Stimulated activated CD4-positive, alpha-beta T cell treated with anti-CD3 and anti-CD28 coated beads, TNF-alpha, amount 100 ng/mL, for 24 hours (primary cell): ENCODE measurements at regions not wholly inside any gene's neighbourhood (a gene's known extent, or its start where the extent isn't known, plus 50 kb on each side); places are given as distances from the start of the nearest gene placed in this dataset.
"Not testable (repeated sequence)": the region's sequence is repeated elsewhere in the genome, so short reads cannot be mapped to it uniquely, and the experiment has no call there.

ENCODE experiments used
- DNase-seq, 3 experiments: peaks; one replicate each; pipeline ENCODE4 v3.0.0-alpha.2; 2020; ENCODE audit warnings: low read depth in 3 of 3

DNA sequence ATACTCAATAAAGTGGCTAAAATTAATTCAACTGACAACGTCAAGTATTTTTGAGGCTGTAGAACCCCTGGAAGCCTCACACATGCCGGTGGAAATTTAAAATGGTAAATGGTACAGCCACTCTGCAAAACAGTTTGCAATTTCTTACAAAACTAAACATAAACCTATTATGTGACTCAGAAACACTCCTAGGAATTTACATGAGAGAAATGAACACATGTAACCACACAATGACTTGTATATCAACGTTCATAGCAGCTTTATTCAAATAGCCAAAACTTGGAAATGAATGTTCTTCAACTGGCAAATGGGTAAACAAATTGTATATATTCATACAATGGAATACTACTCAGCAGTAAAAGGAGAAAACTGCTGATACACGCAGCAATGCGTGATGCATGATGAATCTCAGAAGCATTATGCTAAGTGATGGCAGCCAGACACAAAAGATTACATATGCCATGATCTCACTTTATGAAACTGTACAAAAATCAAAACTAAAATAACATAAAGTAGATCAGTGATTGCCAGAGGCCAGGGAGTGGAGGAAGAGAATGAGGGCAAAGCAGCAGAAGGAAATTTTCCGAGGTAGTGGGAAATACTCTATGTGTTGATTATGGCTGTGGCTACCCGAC is 112.5 kb downstream of the FAM50B start:
- DNase-seq = no peak

DNA sequence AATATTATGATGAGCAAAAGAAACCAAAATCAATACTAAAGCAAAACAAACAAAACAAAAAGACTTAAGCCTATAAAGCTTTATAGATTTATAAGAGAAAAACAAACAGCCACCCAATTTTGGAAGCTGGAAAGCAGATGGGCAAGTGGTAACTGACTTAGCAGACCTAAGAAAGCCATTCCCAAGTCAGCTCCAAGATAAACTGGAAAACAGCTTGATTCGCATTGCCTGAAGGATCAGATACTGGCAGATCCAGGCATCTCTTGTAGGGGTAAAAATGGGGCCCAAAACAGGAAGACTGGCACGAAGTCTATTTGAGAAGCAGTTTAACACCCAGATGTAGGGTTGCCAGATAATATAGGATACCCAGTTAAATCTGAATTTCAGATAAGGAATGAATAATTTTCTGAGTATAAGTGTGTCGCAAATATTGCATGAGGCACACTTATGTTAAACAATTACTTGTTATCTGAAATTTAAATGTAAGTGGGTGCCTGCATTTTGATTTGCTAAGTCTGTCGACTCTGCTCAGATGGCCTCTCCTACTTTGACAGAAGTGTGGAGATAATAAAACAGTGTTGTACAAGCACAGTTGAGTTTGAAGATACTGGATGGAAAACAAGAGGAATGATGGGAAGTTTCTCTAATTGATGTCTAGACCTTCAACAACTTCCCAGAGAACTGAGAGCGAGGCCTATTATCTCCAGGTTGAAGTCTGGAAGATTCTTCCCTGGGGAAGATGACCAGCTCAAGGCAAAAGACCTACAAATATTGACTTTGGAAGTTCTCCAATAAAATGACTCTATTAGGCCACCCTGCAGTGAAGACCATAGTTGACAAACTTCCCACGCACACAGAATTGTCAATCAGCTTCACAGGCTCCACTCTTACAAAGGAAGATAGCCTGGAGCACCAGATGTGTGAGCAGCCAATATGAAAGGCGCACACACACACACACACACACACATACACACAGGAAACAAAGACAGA is 113.4 kb downstream of the FAM50B start:
- no peak for DNase-seq

DNA sequence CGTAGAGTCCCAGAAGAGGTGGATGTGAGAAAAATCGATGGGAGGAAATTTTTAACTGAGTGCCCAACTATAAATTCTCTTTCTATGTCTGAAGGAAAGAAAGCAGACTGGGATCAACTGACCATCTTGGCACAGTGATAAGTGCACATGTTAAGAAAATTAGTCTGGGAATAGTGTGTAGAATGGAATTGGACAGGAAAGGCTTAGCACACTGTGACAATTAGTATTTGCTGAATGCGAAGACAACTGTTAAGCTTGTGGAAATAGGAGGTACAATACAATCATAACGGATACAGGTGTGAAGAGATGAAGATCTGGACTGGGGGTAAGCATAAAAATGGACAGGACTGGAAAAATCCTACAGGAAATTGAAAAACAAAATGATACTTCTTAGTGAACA is 114.3 kb downstream of the FAM50B start:
- DNase-seq = no peak

DNA sequence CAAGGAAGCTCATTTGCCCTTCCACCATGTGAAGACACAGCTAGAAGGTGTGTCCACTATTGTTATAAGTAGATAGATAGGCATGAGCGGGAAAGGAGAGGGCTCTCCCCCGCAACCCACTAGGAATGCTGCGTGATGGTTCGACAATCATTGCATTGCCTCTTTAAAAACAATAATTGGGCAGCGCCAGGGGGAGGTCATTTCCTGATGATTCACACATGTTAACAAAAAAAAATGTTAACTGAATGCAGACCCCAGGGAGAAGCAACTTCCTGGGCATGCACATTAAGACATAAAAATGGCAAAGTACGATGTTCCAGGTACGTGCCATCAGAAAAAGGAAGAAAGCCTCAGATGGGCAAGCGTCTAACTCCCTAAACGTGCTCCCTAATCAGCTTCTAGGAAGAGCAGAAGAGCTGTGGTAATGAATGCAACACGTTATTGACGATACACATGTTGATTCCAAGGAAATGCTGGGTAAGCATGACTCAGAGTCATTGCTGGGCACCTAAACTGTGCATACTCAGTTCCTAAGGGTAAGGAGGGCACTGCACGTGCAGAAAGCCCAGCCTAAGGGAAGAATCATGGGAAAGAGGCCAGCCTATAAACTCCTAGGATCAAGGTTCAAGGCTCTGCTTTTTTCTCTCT is 113.7 kb downstream of the FAM217A start:
- no peak for DNase-seq

DNA sequence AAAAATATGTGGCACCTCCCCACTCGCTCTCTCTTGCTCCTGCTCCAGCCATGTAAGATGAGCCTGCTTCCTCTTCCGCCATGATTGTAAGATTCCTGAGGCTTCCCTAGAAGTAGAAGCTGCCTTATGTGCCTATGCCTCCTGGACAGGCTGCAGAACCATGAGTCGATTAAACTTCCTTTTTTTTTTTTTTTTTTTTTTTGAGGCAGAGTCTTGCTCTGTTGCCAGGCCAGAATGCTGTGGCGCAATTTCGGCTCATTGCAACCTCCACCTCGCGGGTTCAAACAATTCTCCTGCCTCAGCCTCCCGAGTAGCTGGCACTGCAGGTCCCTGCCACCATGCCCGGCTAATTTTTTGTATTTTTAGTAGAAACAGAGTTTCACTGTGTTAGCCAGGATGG is 112.5 kb downstream of the FAM217A start:
- DNase-seq = no peak

DNA sequence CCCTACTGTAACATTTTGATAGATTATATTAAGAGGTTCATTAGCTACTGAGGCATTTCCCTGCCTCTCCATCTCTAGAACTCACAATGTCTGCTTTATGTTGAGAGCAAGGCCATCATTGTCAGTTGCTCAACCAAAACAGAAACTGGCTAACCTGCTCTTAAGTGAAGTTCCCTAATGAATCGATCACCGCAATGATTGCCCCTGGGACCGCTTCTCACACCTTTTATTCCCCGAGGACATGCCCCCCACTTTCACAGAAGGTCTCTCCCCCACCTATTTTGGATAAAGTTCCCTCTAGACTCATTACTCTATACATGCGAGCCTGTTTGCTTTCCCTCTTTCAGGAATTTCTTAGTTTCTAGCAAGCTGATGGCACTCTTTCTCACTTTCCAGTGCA is 108.8 kb downstream of the FAM217A start:
- no peak for DNase-seq

DNA sequence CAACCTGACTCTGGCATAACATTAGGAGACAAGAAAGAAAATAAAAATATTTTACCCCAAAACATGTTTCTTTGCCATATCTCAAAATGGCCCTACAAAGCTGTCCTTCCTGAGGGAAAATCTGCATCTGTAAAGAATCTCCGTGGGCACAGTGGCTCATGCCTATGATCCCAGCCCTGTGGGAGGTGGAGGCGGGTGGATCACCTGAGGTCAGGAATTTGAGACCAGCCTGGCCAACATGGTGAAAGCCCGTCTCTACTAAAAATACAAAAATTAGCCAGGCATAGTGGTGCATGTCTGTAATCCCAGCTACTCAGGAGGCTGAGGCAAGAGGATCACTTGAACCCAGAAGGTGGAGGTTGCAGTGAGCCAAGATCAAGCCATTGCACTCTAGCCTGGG is 105.8 kb downstream of the FAM217A start:
- DNase-seq = not testable (repeated sequence)

DNA sequence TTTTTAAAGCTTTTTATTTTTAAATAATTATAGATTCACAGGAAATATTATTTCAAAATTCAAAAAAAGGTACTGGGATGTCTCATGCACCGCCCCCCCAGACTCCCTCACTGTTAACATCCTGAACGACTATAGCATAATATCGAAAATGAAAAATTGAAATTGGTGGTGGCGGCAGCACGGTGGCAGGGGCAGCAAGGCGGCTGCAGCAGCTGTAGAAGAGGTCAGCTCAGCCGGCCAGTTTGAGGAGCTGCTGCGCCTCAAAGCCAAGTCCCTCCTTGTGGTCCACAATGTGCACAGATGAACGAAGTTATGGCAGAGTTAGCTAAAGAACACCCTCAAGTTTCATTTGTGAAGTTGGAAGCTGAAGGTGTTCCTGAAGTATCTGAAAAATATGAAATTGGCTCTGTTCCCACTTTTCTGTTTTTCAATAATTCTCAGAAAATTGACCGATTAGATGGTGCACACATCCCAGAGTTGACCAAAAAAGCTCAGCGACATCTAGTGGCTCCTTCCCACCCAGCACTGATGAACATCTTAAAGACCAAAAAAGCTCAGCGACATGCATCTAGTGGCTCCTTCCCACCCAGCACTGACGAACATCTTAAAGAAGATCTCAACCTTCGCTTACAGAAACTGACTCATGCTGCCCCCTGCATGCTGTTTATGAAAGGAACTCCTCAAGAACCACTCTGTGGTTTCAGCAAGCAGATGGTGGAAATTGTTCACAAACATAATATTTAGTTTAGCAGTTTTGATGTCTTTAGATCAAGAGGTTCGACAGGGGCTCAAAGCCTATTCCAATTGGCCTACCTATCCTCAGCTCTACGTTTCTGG is 100.8 kb downstream of the FAM217A start:
- peak in 2 of 3 experiments; percentile 14 to 16 for DNase-seq

DNA sequence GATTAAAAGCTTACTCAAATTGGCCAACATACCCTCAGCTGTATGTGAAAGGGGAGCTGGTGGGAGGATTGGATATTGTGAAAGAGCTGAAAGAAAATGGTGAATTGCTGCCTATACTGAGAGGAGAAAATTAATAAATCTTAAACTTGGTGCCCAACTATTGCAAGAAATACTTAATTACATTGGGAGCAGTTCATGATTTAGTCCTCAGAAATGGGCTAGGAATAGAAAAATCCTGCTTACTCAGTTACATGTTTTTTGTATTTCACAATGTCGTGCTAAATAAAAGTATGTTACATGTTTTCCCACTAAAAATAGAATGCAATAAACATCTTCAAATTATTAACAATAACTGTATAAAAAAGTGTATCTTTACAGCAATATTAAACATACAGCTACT is 100.0 kb downstream of the FAM217A start:
- DNase-seq = not testable (repeated sequence)

DNA sequence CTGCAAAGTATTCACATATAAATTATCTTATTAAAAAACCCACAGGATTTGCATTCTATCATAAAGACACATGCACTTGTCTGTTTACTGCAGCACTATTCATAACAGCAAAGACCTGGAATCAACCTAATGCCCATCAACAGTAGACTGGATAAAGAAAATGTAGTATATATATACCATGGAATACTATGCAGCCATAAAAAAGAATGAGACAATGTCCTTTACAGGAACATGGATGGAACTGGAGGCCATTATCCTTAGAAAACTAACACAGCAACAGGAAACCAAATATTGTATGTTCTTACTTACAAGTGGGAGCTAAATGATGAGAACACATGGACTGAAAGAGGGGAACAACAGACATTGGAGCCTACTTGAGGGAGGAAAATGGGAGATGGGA is 97.0 kb downstream of the FAM217A start:
- no peak for DNase-seq

DNA sequence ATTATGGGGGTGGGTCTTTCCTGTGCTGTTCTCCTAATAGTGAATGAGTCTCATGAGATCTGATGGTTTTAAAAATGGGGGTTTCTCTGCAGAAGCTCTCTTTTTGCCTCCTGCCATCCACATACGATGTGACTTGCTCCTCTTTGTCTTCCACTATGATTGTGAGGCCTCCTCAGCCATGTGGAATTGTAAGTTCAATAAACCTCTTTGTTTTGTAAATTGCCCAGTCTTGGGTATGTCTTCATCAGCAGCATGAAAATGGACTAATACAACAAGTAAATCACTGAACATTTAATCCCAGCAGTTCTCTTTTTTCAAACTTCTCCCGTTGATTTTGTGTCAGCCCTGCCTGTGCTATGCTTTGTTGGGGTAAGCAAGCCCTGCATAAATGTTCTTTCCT is 95.2 kb downstream of the FAM217A start:
- no peak for DNase-seq

DNA sequence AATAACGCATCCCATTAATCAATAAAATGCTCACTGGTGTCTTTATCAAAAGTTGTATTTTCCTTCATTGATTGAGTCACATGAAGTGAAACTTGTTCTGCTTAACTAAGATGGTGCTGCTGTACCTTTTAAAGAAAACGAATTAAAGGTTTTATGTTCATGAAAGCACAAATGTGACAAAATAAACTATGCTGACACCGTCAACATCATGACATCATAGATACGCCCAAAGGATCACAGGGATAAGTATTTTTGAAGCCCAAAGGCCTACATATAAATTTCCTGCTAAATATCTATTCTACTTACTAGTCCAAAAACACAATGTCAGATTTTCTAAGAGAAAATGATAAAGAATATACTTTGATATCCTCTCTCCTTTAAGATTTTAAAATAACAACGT is 94.4 kb downstream of the FAM217A start:
- DNase-seq = no peak

DNA sequence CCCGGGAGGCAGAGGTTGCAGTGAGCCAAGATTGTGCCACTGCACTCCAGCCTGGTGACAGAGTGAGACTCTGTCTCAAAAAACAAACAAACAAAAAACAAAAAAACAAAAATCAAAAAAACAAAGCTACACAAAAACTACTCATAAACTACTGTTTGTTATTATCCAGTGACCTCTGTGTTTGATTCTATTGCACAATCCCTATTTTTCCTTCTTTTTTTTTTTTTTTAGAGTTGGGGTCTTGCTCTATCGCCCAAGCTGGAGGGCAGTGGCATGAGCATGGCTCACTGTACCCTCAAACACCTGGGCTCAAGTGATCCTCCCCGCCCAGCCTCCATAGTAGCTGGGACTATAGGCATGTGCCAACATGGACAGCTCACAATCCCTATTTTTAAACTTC is 92.7 kb downstream of the FAM217A start:
- no peak for DNase-seq

DNA sequence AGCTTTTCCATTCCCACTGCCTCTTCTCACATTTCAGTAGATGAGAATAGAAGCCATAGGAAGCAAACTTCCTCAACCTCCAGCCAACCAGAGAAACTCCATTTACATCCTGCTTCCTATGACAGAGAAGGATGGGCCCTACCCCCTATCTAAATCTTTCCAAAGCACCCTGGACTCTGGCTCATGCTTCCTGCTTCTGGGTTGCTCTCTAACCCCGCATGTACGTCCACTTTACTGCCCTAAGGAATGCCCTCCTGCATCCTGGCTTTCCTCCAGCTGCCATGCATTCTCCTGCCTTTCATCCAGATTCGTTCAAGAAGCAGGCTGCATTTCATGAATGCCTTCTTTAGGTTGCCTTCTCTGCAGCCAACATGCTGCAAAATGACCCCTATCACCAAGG is 91.9 kb downstream of the FAM217A start:
- no peak for DNase-seq

DNA sequence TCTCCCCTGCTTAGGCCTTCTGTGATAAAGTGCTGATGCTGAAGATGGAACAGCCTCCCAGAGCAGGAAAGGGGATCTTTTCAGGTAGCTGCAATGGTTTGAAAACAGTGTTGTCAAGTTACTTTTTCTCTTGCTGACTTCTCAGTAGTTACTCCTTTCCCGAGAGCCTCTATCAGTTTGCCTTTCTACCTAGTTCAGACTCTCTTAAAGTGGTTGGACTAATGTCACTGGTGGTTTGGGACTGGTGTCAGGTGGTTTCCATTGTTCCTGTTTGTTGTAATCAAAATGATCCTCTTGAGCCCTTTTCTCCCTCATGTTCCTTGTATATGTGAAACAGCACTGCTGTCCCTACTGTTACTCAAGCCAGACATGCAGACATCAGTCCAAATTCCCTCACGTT is 91.4 kb downstream of the FAM217A start:
- no peak for DNase-seq

DNA sequence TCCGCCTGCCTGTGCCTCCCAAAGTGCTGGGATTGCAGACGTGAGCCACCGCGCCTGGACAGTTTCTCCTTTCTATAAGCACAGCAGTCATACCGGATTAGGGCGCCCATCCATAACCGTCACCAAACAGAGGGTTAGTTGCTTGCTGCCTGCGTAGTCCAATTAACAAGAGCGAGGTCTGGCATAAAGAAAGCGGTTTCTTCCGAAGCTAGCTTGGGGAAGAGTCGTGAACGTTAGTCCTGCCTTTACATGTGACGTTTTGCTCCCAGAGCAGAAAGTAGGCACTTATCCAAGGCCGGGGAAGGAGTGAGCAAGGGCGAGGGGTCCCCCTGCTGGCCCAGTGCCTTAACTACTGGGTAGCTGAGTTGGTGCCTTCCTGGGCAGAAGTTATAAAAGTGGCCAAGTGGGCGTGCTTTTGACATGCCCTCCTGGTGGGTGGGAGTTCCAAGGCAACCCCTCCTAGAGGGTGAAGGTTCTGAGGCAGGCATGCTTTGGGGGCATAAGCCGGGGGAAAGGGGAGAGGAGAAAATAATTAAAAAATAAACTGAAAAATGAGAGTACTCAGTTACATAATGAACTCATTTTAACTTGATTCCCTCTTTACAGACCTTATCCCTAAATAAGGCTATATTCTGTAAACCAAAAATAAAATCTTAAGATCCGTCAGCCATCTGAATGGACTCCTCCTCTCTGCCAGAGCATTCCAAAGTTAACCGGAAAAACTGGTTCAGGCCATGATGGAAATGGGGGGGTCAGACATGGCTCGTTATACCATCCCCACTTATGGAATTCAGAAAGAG is 88.0 kb downstream of the FAM217A start:
- peak; percentile 50 to 74 (median 60) for DNase-seq

DNA sequence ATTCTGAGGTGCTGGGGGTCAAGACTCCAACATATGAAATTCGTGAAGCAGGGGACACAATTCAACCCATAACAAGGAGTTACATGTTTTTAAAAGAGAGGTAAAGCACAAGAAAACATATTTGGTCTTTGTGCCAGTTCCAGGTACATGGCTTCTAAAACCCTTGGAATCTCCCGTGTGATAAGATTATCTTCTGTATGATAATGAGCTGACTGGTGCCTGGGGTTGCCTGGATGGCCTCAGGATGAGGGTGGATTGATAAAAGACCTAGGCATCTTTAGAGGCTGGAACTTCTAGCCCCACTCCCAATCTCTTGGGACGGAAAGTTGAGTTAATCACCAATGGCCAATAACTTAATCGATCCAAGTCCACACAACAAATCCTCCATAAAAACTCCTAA is 87.0 kb downstream of the FAM217A start:
- no peak for DNase-seq

DNA sequence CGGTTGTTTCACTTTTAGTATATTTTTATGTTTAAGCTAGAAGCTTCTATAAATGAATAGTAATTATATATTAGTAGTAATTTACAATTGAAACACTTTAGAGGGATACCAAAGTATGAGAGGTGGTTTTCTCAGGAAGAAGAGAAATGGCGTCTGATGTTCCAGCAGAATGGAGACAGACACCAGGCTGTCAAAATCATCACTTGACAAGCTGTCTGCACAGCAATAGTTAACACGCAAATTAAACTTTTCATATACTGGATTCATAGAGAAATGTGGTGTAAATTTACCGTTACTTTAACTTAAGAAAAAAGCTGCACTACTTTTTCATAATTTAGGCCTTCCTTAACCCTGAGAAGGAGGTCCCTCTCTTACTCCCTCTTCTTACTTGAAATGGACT is 82.6 kb downstream of the FAM217A start:
- DNase-seq = no peak

DNA sequence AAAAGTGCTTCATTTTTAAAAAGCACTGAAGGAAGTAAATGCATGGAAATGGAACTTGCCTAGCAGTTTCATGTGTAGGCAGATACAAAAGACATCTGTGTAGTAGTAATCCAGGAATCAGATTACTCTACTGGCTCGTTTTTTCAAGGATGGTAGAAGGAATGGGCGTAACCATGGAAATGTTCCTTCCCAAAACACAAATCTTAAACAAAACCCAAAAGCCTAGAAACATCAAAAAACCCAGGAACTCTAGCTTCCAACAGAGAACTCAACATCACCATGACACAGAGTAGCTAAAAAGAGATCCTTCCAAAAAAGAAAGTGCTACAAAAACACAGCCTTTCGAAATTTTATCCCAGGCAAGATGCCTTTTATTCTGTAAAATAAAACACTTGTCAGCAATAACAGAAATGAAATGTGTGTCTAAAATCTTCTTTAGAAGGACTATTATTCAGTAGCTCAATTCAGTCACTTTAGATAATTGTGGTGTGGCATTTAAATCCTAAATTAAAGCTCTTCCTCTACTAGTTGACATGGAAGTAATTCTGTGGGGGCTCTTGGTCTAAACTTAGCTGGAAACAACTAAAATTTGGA is 81.7 kb downstream of the FAM217A start:
- no peak for DNase-seq
